Suprapubic skin (tissue), 4 donors: ENCODE measurements at regions not wholly inside any gene's neighbourhood (a gene's known extent, or its start where the extent isn't known, plus 50 kb on each side); places are given as distances from the start of the nearest gene placed in this dataset.

Source experiments
- DNase-seq, 2 donors: peaks; one replicate each; pipeline ENCODE4 v3.0.0-alpha.2; 2019; ENCODE audit warnings: low spot score in 2 of 2
- H3K27ac ChIP-seq: fragments of 200-600 bp; sonication (generic); one replicate; pipeline ENCODE4 v1.5.1; 2019
- H3K27me3 ChIP-seq: fragments of 200-600 bp; sonication (generic); one replicate; pipeline ENCODE4 v1.5.1; 2019
- H3K36me3 ChIP-seq: fragments of 200-600 bp; sonication (generic); one replicate; pipeline ENCODE4 v1.5.1; 2019
- H3K4me1 ChIP-seq: fragments of 200-600 bp; sonication (generic); one replicate; pipeline ENCODE4 v1.5.1; 2019
- H3K4me3 ChIP-seq: fragments of 200-600 bp; sonication (generic); one replicate; pipeline ENCODE4 v1.5.1; 2019; ENCODE audit warnings: mild to moderate bottlenecking
- H3K9me3 ChIP-seq: fragments of 200-600 bp; sonication (generic); one replicate; pipeline ENCODE4 v1.5.1; 2019
- EP300 ChIP-seq: sonication (generic); formaldehyde crosslinking; IDR thresholded peaks from one replicate; pipeline ENCODE4 v1.6.1; 2017; ENCODE audit warnings: antibody characterized with exemption
- POLR2A ChIP-seq, 2 donors: fragments of 450-650 bp; IDR thresholded peaks; one replicate each; pipeline ENCODE4 v1.6.1; 2017; ENCODE audit warnings: antibody characterized with exemption in 2 of 2, mild to moderate bottlenecking in 2 of 2, moderate library complexity in 2 of 2
- POLR2AphosphoS5 ChIP-seq, 3 donors: sonication (generic); formaldehyde crosslinking; IDR thresholded peaks; one replicate each; pipeline ENCODE4 v1.6.1; 2017; ENCODE audit warnings: antibody characterized with exemption in 3 of 3
- WGBS: methylation state at CpG from one replicate; pipeline ENCODE4 v1.1.5; 2018; 5-methylcytosine and 5-hydroxymethylcytosine counted together
- TF ChIP-seq, protein P1 (sequence below), 2 donors: fragments of 200-600 bp in 1 of 2; fragments of 450-650 bp in 1 of 2; sonication (generic) in 1 of 2; IDR thresholded peaks; one replicate each; pipeline ENCODE4 v1.5.1; 2016 to 2019; ENCODE audit warnings: antibody characterized with exemption in 2 of 2, mild to moderate bottlenecking in 1 of 2, moderate library complexity in 1 of 2

DNA sequence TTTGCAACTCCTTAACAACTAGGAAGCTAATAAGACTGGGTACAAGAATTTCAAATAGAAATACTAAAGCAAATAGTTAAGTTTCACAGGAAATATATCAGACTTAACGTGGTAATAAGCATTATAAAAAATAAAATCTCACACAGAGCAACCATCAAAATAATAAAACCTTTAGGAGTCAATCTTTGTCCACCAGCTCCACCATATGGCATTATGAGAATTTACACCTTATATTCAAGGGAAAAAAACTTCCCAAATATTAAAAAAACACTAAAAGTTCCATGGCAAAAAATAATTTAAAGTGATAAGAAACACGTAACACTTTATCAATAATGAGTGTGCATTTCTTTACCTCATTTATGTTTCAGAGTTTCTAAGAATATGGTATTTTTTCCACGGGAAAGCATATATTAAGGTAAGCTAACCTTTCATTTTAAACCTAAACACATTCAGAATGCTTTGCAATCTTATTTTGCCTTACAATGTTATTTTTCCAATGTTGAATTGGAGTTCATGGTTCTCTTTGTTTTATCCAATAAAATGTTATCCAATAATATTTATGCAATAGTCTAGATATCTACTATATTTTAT is 423.2 kb upstream of the SGCG start:
- Histone ChIP-seq H3K27me3 (no peaks in the 10 kb centered on the region), H3K27ac (no peak overlapping the region), H3K4me3 (no peak overlapping the region), H3K4me1 (no peaks in the 10 kb centered on the region), H3K9me3 (peaks cover 3% of the 10 kb centered on the region), H3K36me3 (no peaks in the 10 kb centered on the region)
- DNase-seq = no peak
- TF ChIP-seq POLR2AphosphoS5 (IDR thresholded peaks at IDR 0.05) = no peak
- TF ChIP-seq, protein P1, sequence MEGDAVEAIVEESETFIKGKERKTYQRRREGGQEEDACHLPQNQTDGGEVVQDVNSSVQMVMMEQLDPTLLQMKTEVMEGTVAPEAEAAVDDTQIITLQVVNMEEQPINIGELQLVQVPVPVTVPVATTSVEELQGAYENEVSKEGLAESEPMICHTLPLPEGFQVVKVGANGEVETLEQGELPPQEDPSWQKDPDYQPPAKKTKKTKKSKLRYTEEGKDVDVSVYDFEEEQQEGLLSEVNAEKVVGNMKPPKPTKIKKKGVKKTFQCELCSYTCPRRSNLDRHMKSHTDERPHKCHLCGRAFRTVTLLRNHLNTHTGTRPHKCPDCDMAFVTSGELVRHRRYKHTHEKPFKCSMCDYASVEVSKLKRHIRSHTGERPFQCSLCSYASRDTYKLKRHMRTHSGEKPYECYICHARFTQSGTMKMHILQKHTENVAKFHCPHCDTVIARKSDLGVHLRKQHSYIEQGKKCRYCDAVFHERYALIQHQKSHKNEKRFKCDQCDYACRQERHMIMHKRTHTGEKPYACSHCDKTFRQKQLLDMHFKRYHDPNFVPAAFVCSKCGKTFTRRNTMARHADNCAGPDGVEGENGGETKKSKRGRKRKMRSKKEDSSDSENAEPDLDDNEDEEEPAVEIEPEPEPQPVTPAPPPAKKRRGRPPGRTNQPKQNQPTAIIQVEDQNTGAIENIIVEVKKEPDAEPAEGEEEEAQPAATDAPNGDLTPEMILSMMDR (IDR thresholded peaks at IDR 0.05) = peak in 1 of 2 donors; percentile 14
- 32% methylated on average over 3 of the region's 3 CpGs for WGBS

DNA sequence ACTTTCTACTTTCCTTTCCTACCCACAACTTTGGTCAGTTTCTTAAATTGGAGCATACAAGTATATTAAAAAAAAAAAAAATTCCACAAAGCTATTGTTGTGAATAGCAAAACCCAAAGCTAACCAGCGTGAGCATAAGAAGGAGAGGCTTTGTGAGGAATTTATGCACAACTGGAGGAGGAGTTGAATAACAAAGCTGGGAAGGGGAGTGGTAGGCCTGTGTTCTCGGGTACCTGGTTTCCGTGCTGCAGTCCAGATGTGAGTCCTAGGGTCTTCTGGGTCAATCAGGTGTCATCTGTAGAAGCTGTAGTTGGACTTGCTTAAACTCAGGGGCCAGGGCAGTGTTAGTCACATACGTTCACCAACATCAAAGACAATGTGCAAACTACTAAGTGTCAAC is 422.5 kb upstream of the SGCG start:
- TF ChIP-seq POLR2AphosphoS5 (IDR thresholded peaks at IDR 0.05) (no peak), EP300 (no peak)
- TF ChIP-seq, protein P1 (IDR thresholded peaks at IDR 0.05) = no peak
- no peaks in the 10 kb centered on the region for H3K4me1 ChIP-seq
- H3K4me3 ChIP-seq = no peak overlapping the region
- H3K27me3 ChIP-seq = no peaks in the 10 kb centered on the region
- H3K27ac ChIP-seq = no peak overlapping the region
- 74% methylated on average over 4 of the region's 4 CpGs for WGBS
- peaks cover 3% of the 10 kb centered on the region for H3K9me3 ChIP-seq
- no peak for DNase-seq
- no peaks in the 10 kb centered on the region for H3K36me3 ChIP-seq

DNA sequence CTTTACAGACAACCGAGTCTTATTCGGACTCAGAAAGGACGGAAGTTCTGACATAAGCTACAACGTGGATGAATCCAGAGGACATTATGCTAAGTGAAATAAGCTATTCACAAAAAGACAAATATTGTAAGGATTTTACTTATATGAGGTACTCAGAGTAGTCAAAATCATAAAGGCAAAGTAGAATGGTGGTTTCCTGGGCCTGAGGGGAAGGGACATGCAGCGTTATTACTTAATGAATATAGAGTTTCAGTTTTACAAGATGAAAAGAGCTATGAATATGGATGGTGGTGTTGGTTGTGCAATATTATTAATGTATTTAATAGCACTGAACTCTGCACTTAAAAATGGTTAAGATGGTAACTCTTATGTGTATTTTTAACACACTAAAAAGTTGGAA is 419.1 kb upstream of the SGCG start:
- TF ChIP-seq, protein P1 (IDR thresholded peaks at IDR 0.05) = no peak
- TF ChIP-seq POLR2AphosphoS5 (IDR thresholded peaks at IDR 0.05) = no peak
- H3K4me1 ChIP-seq = no peaks in the 10 kb centered on the region
- no peak overlapping the region for H3K4me3 ChIP-seq
- H3K9me3 ChIP-seq = no peaks in the 10 kb centered on the region
- H3K27me3 ChIP-seq = no peaks in the 10 kb centered on the region
- WGBS = 84% methylated on average over 5 of the region's 5 CpGs
- no peak for DNase-seq
- no peaks in the 10 kb centered on the region for H3K36me3 ChIP-seq
- H3K27ac ChIP-seq = no peak overlapping the region

DNA sequence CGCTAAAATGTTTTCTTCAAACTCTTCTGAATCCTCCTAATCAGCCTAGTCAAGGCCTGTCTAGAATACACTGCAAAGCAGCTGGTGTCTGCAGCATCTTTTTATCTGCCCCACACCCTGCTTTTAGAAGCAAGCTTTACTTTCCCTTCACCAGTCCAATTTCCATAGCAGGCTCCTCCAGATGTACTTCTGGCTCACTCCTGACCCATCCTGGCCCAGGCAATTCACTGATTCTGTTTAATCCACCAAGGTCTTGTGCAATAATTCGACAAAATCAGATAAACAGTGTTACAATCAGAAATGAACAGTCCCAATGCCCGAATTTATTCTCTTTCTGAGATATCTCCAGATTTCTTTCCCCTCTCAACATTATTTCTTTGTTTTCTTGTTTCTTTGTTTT is 415.2 kb upstream of the SGCG start:
- no peaks in the 10 kb centered on the region for H3K9me3 ChIP-seq
- H3K4me1 ChIP-seq = no peaks in the 10 kb centered on the region
- H3K27me3 ChIP-seq = no peaks in the 10 kb centered on the region
- no peak for TF ChIP-seq POLR2A (IDR thresholded peaks at IDR 0.05)
- DNase-seq = no peak
- no peak overlapping the region for H3K27ac ChIP-seq
- 60% methylated on average over 3 of the region's 3 CpGs for WGBS
- H3K36me3 ChIP-seq = no peaks in the 10 kb centered on the region
- no peak overlapping the region for H3K4me3 ChIP-seq

DNA sequence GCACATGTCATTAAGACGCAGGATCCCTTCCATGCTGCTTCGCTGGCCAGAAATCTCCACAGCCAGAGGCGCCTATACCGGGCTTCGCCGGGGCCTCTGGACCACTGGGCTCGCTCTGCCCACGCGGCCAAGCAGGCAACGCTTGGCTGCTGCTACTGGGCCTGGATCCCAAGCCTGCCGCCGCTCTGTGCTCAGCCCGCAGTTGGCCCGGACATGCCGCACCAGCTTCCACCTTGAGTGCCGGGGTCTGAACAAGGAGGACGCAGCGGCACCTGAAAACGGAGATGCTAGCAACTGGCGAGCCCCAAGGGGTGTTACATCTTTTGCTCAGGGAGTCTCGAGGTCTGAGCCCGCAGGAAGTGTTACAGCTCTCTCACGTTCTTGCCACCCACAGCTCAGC is 409.9 kb upstream of the SGCG start:
- Histone ChIP-seq H3K4me3 (no peak overlapping the region), H3K27ac (no peak overlapping the region), H3K36me3 (no peaks in the 10 kb centered on the region), H3K4me1 (no peaks in the 10 kb centered on the region), H3K9me3 (no peaks in the 10 kb centered on the region), H3K27me3 (peaks cover 6% of the 10 kb centered on the region)
- 89% methylated on average over 17 of the region's 23 CpGs for whole genome bisulfite sequencing
- TF ChIP-seq POLR2A (IDR thresholded peaks at IDR 0.05) (no peak), POLR2AphosphoS5 (IDR thresholded peaks at IDR 0.05) (no peak), EP300 (no peak)
- TF ChIP-seq, protein P1 (IDR thresholded peaks at IDR 0.05) = no peak
- no peak for DNase-seq

DNA sequence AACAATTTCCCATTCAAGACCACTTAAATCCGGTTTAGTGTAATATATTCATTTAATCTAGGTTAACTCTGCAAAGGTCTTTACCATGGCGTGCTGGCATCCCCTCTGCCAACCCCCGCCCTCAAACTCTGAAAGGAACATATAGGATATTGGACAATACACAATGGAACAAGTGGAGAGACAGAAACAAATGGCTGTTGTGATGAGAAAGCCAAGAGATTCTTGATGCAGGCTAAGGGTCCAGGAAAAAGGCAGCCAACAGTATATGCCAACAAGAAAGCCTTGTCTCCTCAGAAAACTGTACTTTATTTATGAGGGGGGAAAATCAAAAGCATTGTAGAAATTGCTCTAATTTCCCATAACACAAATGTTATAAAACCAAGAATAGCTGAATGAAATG is 407.3 kb upstream of the SGCG start:
- Histone ChIP-seq H3K4me1 (no peaks in the 10 kb centered on the region), H3K27me3 (peaks cover 6% of the 10 kb centered on the region), H3K4me3 (no peak overlapping the region), H3K9me3 (no peaks in the 10 kb centered on the region), H3K27ac (no peak overlapping the region), H3K36me3 (no peaks in the 10 kb centered on the region)
- no peak for DNase-seq
- WGBS = 67% methylated on average over 3 of the region's 3 CpGs
- TF ChIP-seq, protein P1 (IDR thresholded peaks at IDR 0.05) = no peak
- TF ChIP-seq POLR2AphosphoS5 (IDR thresholded peaks at IDR 0.05) (no peak), EP300 (no peak), POLR2A (IDR thresholded peaks at IDR 0.05) (no peak)
